ENCODE measurements at regions not wholly inside any gene's neighbourhood (a gene's known extent, or its start where the extent isn't known, plus 50 kb on each side); places are given as distances from the start of the nearest gene placed in this dataset.

DNA sequence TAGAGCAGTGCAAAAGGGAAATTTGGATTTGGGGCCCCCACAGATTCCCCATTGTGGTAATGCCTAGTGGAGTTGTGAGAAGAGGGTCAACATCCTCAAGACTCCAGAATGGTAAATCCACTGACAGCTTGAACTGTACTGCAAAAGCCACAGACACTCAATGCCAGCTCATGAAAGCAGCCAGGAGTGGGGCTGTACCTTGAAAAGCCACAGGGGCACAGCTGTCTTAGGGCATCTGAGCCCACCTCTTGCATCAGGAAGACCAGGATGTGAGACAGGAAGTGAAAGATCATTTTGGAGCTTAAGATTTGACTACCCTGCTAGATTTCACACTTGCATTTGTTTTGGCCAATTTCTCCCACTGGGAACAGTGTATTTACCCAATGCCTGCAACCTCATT, 1548.9 kb upstream of the PCDH20 start:
- no peak for TF ChIP-seq CTCF (IDR thresholded peaks at IDR 0.05; ENCODE audit: extremely low read depth, insufficient read depth, missing control alignments)
- in situ Hi-C loops (cut with MboI; ENCODE audit: low pct_unique_long_range_greater_than_20kb, low sequenced_read_pairs, unreplicated experiment): no loop called here
- no peak for DNase-seq (ENCODE audit: low spot score)

DNA sequence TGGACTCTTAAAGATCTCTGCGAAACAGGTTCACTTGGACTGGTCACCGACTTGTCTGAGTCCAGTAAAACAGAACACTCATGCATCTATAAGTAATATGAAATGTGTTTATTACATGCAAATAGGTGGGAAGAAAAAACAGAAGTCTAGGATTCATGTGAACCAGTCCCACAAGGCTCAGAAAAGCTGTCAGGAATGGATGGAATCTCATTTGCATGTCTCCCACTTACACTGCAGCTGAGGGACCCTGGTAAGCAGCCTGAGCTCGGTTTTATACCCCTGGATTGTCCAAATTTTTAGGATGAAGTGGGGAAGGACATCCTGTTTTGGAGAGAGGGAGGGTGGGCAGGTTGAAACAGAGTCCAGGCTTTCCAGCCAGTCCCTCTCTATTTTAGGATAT, 1545.1 kb upstream of the PCDH20 start:
- in situ Hi-C loops (cut with MboI; ENCODE audit: low pct_unique_long_range_greater_than_20kb, low sequenced_read_pairs, unreplicated experiment): no loop called here
- TF ChIP-seq CTCF (IDR thresholded peaks at IDR 0.05; ENCODE audit: extremely low read depth, insufficient read depth, missing control alignments): no peak
- no peak for DNase-seq (ENCODE audit: low spot score)

- no peak for DNase-seq (ENCODE audit: low spot score)
- in situ Hi-C loops (cut with MboI; ENCODE audit: low pct_unique_long_range_greater_than_20kb, low sequenced_read_pairs, unreplicated experiment): no loop called here
- TF ChIP-seq CTCF (IDR thresholded peaks at IDR 0.05; ENCODE audit: extremely low read depth, insufficient read depth, missing control alignments): no peak
These were observed 1518.2 kb upstream of the PCDH20 start for GRCh38 chr13:62933809-62934208.

GRCh38 chr13:62932256-62932883, 1516.7 kb upstream of the PCDH20 start:
- DNase-seq (ENCODE audit: low spot score): no peak
- in situ Hi-C loops (cut with MboI; ENCODE audit: low pct_unique_long_range_greater_than_20kb, low sequenced_read_pairs, unreplicated experiment): no loop called here
- TF ChIP-seq CTCF (IDR thresholded peaks at IDR 0.05; ENCODE audit: extremely low read depth, insufficient read depth, missing control alignments): no peak

- in situ Hi-C loops (cut with MboI; ENCODE audit: low pct_unique_long_range_greater_than_20kb, low sequenced_read_pairs, unreplicated experiment): no loop called here
- no peak for TF ChIP-seq CTCF (IDR thresholded peaks at IDR 0.05; ENCODE audit: extremely low read depth, insufficient read depth, missing control alignments)
- no peak for DNase-seq (ENCODE audit: low spot score)
These were observed 1516.2 kb upstream of the PCDH20 start for GRCh38 chr13:62931853-62932252.

- in situ Hi-C loops (cut with MboI; ENCODE audit: low pct_unique_long_range_greater_than_20kb, low sequenced_read_pairs, unreplicated experiment): no loop called here
- no peak for DNase-seq (ENCODE audit: low spot score)
- TF ChIP-seq CTCF (IDR thresholded peaks at IDR 0.05; ENCODE audit: extremely low read depth, insufficient read depth, missing control alignments): no peak
These were observed 1508.7 kb upstream of the PCDH20 start for GRCh38 chr13:62924395-62924794.

- TF ChIP-seq CTCF (IDR thresholded peaks at IDR 0.05; ENCODE audit: extremely low read depth, insufficient read depth, missing control alignments): no peak
- in situ Hi-C loops (cut with MboI; ENCODE audit: low pct_unique_long_range_greater_than_20kb, low sequenced_read_pairs, unreplicated experiment): no loop called here
- no peak for DNase-seq (ENCODE audit: low spot score)
These were observed 1504.5 kb upstream of the PCDH20 start for GRCh38 chr13:62920159-62920558.

All from GM13977 (cell line).